Epithelial cell of esophagus (primary cell): ENCODE measurements at regions not wholly inside any gene's neighbourhood (a gene's known extent, or its start where the extent isn't known, plus 50 kb on each side); places are given as distances from the start of the nearest gene placed in this dataset.
"Not testable (repeated sequence)": the region's sequence is repeated elsewhere in the genome, so short reads cannot be mapped to it uniquely, and the experiment has no call there.

Experiments used
- DNase-seq: peaks from one replicate; pipeline ENCODE4 v3.0.0; 2010; ENCODE audit warnings: low read depth
- H3K4me3 ChIP-seq: 2 replicates; pipeline ENCODE4 v1.5.1; 2011; ENCODE audit warnings: mild to moderate bottlenecking, low read length, control low read depth
- TF ChIP-seq, protein P1 (sequence below): IDR thresholded peaks from 2 replicates; pipeline ENCODE4 v1.5.1; 2011; ENCODE audit warnings: low read depth, mild to moderate bottlenecking, low read length, control low read depth, inconsistent platforms; ENCODE audit not compliant: insufficient read depth; ENCODE audit errors: missing control alignments

DNA sequence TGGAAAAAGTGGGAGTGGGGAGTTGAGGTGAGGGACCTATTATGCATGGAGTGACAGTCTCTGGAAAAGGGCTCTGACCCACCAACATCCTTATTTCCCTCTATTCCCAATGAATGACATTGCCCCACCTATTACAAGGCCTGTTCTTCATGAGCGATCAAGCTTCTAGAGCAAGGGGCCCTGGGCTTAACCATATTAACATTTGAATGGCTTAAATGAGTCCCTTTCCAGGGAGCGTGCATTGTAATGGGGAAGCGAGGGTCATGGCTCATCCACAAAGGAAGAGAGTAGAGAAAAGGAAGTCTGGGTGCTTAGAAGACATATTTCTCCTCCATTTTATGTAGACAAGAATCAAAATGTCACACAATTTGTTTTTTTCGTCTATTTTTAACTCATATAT is 255.5 kb downstream of the CAAP1 start:
- TF ChIP-seq, protein P1, sequence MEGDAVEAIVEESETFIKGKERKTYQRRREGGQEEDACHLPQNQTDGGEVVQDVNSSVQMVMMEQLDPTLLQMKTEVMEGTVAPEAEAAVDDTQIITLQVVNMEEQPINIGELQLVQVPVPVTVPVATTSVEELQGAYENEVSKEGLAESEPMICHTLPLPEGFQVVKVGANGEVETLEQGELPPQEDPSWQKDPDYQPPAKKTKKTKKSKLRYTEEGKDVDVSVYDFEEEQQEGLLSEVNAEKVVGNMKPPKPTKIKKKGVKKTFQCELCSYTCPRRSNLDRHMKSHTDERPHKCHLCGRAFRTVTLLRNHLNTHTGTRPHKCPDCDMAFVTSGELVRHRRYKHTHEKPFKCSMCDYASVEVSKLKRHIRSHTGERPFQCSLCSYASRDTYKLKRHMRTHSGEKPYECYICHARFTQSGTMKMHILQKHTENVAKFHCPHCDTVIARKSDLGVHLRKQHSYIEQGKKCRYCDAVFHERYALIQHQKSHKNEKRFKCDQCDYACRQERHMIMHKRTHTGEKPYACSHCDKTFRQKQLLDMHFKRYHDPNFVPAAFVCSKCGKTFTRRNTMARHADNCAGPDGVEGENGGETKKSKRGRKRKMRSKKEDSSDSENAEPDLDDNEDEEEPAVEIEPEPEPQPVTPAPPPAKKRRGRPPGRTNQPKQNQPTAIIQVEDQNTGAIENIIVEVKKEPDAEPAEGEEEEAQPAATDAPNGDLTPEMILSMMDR: no peak
- DNase-seq: no peak
- no peak overlapping the region for H3K4me3 ChIP-seq

DNA sequence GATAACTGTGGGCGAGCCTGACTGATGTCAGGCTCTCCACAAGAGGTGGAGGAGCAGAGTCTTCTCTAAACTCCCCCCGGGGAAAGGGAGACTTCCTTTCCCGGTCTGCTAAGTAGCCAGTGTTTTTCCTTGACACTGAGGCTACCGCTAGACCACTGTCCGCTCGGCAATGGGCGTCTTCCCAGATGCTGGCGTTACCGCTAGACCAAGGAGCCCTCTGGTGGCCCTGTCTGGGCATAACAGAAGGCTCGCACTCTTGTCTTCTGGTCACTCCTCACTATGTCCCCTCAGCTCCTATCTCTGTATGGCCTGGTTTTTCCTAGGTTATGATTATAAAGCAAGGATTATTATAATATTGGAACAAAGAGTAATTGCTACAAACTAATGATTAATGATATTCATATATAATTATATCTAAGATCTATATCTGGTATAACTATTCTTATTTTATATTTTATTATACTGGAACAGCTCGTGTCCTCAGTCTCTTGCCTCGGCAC is 278.7 kb downstream of the CAAP1 start:
- not testable (repeated sequence) for H3K4me3 ChIP-seq, DNase-seq
- TF ChIP-seq, protein P1: peak; percentile 20

DNA sequence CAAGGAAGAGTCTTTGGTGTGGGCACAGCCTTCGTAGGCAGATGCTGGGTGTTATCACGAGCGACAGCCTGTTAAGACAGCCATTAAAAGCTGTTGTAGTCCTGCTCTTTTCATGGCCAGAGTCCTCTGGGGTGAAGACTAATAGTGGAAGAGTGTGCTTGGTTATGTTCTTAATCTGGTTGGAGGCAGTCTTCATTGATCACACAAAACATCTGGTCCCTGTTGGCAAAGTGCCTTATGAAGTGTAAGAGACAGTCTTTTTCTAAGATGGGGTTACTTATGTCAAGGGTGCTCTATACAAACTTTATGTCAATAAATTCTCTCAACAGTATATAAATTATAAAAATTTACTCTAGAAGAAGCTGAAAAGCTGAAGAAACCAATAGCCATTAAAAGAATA is 280.4 kb downstream of the CAAP1 start:
- TF ChIP-seq, protein P1: no peak
- no peak overlapping the region for H3K4me3 ChIP-seq
- no peak for DNase-seq

DNA sequence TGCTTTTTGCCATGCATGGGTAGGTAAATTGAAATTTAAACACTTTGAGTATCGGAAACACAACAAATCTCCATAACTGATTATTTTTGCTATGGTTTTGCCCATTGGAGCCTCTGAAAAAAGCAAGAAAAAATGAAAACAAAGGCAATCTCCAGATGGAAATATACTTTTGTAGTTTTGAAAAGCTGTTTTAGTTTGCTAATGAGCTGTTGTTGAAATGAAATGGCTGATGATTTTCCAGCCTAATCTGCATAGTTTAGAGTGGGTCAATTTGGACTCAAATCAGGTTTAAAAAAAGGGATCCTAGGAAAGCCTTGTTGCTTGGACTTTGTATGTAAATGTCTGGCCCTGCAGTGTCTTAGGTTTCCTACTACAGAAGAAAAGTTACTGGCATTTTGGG is 285.8 kb downstream of the CAAP1 start:
- no peak overlapping the region for H3K4me3 ChIP-seq
- no peak for DNase-seq
- TF ChIP-seq, protein P1: no peak

DNA sequence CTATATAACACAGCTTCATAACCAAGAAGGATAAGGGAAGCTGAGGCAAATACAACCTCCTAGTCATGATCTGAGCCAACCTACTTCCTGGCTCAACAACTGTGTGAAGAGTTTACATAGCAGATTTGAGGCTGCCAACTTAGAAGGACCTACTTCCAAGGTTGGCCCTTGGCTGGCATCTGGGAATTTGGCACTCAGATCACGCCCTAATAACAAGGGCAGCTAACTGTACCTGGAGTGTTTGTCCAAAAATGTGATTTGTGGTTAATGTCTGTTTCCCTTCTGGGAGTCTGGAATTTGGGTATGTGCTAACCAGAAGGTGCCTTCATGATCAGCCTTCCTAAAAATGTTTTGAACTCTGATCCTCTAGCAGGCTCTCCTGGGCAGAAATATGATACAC is 287.2 kb downstream of the CAAP1 start:
- H3K4me3 ChIP-seq: no peak overlapping the region
- no peak for DNase-seq
- TF ChIP-seq, protein P1: no peak

DNA sequence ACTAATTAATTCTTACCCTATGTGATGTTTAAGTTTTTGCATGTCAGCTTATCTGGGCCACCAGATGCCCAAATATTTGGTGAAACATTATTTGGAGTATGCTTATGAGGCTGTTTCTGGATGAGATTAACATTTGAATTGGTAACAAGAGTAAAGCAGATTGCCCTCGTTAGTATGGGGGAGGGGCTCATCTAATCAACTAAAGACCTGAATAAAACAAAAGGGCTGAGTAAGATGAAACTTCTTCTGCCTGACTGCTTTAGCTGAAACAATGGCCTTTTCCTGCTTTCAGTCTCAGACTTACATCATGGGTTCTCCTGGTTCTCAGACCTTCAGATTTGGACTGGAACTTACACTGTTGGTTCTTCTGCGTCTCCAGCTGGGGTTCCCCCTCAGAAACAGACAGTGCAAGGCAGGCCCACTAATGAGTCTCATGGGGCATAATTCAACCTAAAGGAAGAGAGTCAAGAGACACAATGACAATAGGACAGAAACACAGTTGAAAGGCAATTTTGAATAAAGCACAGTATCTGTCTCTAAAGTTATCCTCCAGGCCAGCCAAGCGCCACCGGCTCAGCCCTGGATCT is 288.4 kb downstream of the CAAP1 start:
- DNase-seq: no peak
- H3K4me3 ChIP-seq: no peak overlapping the region
- TF ChIP-seq, protein P1: no peak

DNA sequence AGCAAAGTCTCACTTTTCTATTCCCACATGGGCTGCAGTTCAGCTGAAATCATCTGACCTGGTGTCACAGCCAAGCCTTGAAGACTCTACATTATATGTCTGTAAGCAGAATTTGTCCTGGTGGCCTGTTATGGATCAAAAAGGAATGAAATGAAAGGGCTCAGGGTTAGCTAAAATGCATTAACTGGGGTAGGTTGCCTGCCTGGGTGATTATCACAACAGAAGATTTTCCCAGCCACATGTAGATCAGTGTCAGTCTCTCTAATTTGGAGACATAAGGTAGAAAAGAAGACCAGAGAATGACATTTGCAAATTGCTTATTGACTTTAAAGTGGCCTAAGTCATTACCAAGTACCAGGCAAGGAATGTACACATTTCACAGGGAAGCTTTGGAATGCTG is 289.0 kb downstream of the CAAP1 start:
- DNase-seq: no peak
- TF ChIP-seq, protein P1: no peak
- no peak overlapping the region for H3K4me3 ChIP-seq
